Peyer's patch (tissue), 4 donors: ENCODE measurements at regions not wholly inside any gene's neighbourhood (a gene's known extent, or its start where the extent isn't known, plus 50 kb on each side); places are given as distances from the start of the nearest gene placed in this dataset.

Experiments used
- DNase-seq, 3 donors: peaks; one replicate each; pipeline ENCODE4 v3.0.0-alpha.2; 2017 to 2019
- H3K27ac ChIP-seq, 4 donors: fragments of 200-600 bp; sonication (generic); one replicate each; pipeline ENCODE4 v1.5.1; 2016 to 2019
- H3K27me3 ChIP-seq, 2 donors: fragments of 200-600 bp; sonication (generic); one replicate each; pipeline ENCODE4 v1.5.1; 2019
- H3K36me3 ChIP-seq, 3 donors: fragments of 200-600 bp; sonication (generic); one replicate each; pipeline ENCODE4 v1.5.1; 2016 to 2019
- H3K4me1 ChIP-seq, 4 donors: fragments of 200-600 bp; sonication (generic); one replicate each; pipeline ENCODE4 v1.5.1; 2016 to 2019
- H3K4me3 ChIP-seq, 4 donors: fragments of 200-600 bp; sonication (generic); 1 replicate in 3 of 4; 2 replicates in 1 of 4; pipeline ENCODE4 v1.5.1; 2016 to 2019; ENCODE audit warnings: mild to moderate bottlenecking in 1 of 4
- H3K9me3 ChIP-seq, 4 donors: fragments of 200-600 bp; sonication (generic); one replicate each; pipeline ENCODE4 v1.5.1; 2016 to 2019; ENCODE audit warnings: mild to moderate bottlenecking in 1 of 4
- POLR2A ChIP-seq, 2 donors: fragments of 450-650 bp; IDR thresholded peaks; one replicate each; pipeline ENCODE4 v1.5.1; 2017; ENCODE audit warnings: antibody characterized with exemption in 2 of 2, mild to moderate bottlenecking in 2 of 2, moderate library complexity in 2 of 2
- TF ChIP-seq, protein P1 (sequence below), 6 experiments: fragments of 450-650 bp in 4 of 6; fragments of 200-600 bp in 2 of 6; sonication (generic) in 1 of 6; IDR thresholded peaks; one replicate each; pipeline ENCODE4 v1.5.1; 2017 to 2019; ENCODE audit warnings: antibody characterized with exemption in 6 of 6, mild to moderate bottlenecking in 3 of 6, moderate library complexity in 1 of 6

DNA sequence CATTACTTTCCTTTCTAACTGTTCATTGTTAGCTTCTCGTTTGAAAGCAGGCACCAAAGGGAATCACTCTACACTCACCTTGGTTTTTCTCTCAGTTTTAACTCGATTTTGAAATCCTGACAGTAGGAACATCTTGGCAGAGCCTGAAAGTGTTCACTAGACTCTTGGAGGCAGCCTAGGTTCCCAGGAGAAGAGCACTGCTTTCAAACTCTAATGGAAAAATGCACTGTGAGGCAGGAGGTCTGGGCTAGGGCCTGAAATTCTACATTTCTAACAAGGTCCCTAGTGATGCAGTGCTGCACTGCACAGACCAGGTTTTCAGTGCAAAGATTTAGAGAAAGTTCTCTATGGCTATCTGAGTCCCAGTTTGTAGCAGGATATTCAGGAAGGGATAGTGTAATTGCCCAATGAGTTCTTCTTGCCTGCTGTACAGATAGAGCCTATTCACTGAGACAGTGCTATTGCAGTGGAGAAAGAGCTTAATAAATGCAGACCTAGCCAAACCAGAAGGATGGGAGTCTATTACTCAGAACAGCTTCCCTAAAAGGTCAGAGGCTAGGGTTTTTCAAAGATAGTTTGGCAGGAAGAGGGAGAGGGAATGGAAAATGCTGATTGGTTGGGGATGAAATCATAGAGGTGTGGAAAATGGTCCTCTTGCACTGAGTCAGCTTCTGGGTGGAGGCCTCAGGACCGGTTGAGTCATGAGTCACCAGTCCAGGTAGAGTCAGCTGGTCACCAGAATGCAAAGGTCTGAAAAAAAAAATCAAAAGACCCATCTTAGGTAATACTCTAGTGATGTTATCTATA is 153.9 kb downstream of the GPBP1 start:
- Histone ChIP-seq H3K9me3 (no peaks in the 10 kb centered on the region), H3K4me3 (no peak overlapping the region), H3K4me1 (peaks cover 0 to 5% (median 0%) of the 10 kb centered on the region in 4 donors), H3K36me3 (no peaks in the 10 kb centered on the region), H3K27ac (no peak overlapping the region), H3K27me3 (no peaks in the 10 kb centered on the region)
- DNase-seq = no peak
- TF ChIP-seq POLR2A (IDR thresholded peaks at IDR 0.05) = no peak
- TF ChIP-seq, protein P1, sequence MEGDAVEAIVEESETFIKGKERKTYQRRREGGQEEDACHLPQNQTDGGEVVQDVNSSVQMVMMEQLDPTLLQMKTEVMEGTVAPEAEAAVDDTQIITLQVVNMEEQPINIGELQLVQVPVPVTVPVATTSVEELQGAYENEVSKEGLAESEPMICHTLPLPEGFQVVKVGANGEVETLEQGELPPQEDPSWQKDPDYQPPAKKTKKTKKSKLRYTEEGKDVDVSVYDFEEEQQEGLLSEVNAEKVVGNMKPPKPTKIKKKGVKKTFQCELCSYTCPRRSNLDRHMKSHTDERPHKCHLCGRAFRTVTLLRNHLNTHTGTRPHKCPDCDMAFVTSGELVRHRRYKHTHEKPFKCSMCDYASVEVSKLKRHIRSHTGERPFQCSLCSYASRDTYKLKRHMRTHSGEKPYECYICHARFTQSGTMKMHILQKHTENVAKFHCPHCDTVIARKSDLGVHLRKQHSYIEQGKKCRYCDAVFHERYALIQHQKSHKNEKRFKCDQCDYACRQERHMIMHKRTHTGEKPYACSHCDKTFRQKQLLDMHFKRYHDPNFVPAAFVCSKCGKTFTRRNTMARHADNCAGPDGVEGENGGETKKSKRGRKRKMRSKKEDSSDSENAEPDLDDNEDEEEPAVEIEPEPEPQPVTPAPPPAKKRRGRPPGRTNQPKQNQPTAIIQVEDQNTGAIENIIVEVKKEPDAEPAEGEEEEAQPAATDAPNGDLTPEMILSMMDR (IDR thresholded peaks at IDR 0.05) = no peak

DNA sequence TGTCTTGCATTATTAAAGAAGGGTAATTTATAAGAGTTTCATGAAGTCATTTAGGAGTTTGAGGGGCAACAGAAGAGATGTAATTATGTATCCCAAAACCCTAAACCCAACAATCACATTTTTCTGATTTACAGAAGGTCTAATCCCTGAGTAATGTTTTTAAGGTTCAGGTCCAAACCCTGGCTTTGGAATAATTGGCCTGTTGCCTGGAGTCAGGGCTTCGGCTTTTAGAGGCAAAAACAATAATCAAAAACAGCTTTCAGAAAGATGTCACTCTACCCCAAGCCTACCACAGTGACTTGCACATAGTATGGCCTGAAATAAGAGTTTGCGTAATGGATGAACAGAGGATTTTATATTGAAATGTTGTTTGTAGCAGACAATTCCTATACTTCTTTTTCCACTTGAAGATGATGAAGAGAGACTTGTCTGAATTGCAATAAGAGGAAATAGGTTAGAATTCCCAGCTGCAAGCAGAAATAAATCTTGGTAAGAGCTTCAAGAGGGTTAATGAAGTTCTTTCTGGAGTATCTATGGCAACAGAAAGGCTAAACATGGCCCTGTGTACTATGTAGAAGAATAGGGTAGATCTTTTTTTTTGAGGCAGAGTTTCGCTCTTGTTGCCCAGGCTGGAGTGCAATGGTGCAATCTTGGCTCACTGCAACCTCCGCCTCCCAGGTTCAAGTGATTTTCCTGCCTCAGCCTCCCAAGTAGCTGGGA is 152.0 kb downstream of the GPBP1 start:
- no peaks in the 10 kb centered on the region for H3K9me3 ChIP-seq
- no peak overlapping the region for H3K4me3 ChIP-seq
- no peaks in the 10 kb centered on the region for H3K27me3 ChIP-seq
- no peak for DNase-seq
- H3K36me3 ChIP-seq = no peaks in the 10 kb centered on the region
- peaks cover 0 to 5% (median 0%) of the 10 kb centered on the region in 4 donors for H3K4me1 ChIP-seq
- H3K27ac ChIP-seq = no peak overlapping the region
- TF ChIP-seq POLR2A (IDR thresholded peaks at IDR 0.05) = no peak
- TF ChIP-seq, protein P1 (IDR thresholded peaks at IDR 0.05) = no peak

DNA sequence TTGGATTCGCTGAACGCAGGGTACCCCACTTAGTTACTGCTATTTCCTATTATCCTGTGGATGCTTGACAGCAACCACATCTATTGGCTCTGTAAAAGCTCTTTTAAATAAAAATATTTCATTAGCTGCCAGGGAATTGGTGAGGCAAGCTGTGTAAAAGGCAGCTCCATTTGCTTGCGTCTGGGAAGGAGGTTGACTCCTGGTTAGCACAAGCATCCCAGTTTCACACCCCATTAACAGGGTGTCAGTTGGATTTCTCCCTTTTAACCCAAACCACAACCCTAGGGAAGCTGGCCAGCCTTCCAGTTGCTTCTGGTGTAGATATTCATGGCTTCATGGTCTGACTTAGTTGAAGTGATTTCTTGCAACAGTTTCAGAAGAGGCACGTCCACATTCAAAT is 151.0 kb downstream of the GPBP1 start:
- no peak for TF ChIP-seq POLR2A (IDR thresholded peaks at IDR 0.05)
- TF ChIP-seq, protein P1 (IDR thresholded peaks at IDR 0.05) = no peak
- no peak overlapping the region for H3K27ac ChIP-seq
- no peak overlapping the region for H3K4me3 ChIP-seq
- no peaks in the 10 kb centered on the region for H3K9me3 ChIP-seq
- H3K27me3 ChIP-seq = no peaks in the 10 kb centered on the region
- peaks cover 0 to 5% (median 0%) of the 10 kb centered on the region in 4 donors for H3K4me1 ChIP-seq
- DNase-seq = no peak
- no peaks in the 10 kb centered on the region for H3K36me3 ChIP-seq

DNA sequence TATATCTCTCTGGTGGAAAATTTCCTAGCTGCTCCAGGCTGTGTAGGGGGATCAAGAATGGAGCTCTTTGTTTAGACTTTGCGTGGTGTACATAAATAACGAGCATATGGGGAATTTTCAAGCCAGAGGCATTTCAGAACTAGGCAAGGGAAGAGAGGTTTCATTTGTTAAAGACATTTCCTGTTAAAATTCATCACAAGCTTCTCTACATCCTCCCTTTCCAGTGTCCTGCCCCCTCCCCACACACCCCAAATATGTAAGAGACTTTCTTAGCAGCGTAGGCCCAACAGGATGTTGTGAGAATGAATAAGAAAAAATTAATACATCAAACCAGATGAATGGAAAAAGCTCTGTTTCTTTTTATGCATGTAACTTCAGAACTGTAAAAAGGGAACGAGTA is 150.3 kb downstream of the GPBP1 start:
- no peak for DNase-seq
- Histone ChIP-seq H3K4me1 (peaks cover 0 to 5% (median 0%) of the 10 kb centered on the region in 4 donors), H3K4me3 (no peak overlapping the region), H3K9me3 (no peaks in the 10 kb centered on the region), H3K27ac (peak overlapping the region in 2 of 4 donors; percentile 13 to 15), H3K27me3 (no peaks in the 10 kb centered on the region), H3K36me3 (no peaks in the 10 kb centered on the region)
- TF ChIP-seq, protein P1 (IDR thresholded peaks at IDR 0.05) = no peak
- no peak for TF ChIP-seq POLR2A (IDR thresholded peaks at IDR 0.05)

DNA sequence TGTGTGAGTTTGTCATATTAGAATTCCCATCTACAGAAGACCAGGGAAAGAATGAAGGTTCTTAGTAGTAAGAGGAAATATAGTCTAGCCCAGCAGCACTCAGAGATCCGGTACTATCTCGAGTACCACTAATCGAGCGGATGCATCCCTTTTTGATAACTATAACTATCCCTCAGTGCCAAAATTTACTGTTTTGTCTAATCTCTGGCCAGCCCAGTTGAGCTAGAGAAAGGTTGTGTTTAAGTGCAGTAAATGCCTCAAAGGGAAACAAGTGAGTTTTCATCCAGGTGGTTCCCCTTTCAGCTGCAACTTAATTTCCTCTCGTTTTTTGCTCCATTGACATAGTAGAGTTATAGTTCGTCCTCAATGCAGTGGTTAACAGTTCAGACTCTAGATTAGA is 146.7 kb downstream of the GPBP1 start:
- Histone ChIP-seq H3K27ac (no peak overlapping the region), H3K36me3 (no peaks in the 10 kb centered on the region), H3K4me3 (no peak overlapping the region), H3K27me3 (no peaks in the 10 kb centered on the region), H3K4me1 (peaks cover 0 to 5% (median 0%) of the 10 kb centered on the region in 4 donors), H3K9me3 (no peaks in the 10 kb centered on the region)
- TF ChIP-seq POLR2A (IDR thresholded peaks at IDR 0.05) = no peak
- TF ChIP-seq, protein P1 (IDR thresholded peaks at IDR 0.05) = no peak
- DNase-seq = no peak
